GM19324 (cell line): ENCODE measurements at regions not wholly inside any gene's neighbourhood (a gene's known extent, or its start where the extent isn't known, plus 50 kb on each side); places are given as distances from the start of the nearest gene placed in this dataset.
"Not testable (repeated sequence)": the region's sequence is repeated elsewhere in the genome, so short reads cannot be mapped to it uniquely, and the experiment has no call there.

Experiments
- ATAC-seq: cut with Tn5 transposase; IDR thresholded peaks from one replicate; pipeline ENCODE4 v1.9.1; 2021; ENCODE audit warnings: mild to moderate bottlenecking, moderate library complexity; ENCODE audit not compliant: unreplicated experiment, low FRiP score

GRCh38 chr1:95509989-95510388 is 276.0 kb downstream of the RWDD3 start:
- ATAC-seq = no peak

DNA sequence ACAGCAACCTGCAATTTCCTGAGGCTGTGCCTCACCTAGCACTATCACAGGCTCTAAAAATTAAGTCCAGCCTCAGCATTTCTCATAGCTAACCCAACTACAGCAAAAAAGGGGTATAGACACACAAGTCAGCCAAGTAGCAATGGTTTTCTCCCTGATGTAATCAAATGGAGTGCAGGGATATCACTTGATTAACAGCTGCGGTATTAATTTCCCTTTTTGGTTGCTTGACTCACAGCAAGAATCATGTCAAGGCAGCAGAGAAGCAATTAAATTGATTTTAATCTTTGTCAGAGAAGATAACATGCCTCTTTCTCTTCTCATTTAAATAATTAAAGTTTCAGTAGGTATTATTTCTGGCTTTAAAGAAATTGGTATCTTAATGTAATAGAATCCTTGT is 278.9 kb downstream of the RWDD3 start:
- ATAC-seq = no peak

DNA sequence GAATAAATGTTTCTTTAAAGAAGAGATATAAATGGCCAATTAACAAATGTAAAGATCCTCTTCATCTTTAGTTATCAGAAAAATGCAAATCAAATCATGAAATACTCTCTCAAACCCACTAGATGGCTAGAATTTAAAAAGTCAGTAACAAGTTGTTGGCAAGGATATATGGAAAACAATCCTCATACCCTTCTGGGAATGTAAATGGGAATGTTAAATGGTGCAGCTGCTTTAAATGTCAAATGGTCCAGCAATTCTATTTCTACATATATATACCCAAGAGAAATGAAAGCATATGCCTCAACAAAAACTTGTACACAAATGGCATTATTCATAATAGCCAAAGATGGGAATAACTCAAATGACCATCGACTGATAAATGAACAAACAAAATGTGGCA is 283.5 kb downstream of the RWDD3 start:
- no peak for ATAC-seq

DNA sequence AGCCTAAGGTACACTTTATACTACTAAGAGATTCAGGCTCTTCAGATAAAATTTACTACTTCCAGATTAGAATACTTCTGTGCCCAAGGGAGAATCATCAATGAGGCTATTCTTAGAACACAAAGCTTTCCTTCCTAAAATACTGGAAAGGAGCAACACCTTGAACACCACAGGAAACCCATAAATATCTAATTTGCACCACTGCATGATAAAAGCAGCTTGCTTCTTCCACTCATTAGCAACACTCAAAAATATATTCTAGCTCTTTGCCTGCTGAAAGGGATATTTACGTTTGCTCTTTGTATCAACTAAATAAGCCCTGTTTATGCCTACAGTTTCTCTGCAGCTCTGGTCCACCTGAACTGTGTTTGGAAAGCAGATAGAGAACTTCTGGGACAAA is 284.3 kb downstream of the RWDD3 start:
- ATAC-seq = no peak

DNA sequence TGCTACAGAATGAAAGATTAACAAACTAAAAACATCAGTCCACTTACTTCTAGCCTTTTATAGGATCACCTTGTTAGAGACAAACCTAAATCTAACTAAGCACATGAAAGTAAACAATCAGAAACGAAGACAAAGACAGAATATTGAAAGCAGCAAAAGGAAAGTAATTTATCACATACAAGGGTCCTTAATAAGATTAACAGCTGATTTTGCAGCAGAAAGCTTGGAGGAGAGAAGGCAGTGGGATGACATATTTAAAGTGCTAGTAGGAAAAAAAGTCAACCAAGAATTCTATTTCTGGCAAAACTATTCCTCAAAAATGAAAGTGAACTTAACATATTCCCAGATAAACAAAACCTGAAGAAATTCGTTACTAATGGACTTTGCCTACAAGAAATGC is 286.4 kb downstream of the RWDD3 start:
- ATAC-seq = no peak

GRCh38 chr1:95532335-95532734 is 298.3 kb downstream of the RWDD3 start:
- no peak for ATAC-seq

GRCh38 chr1:95534985-95535384 is 301.0 kb downstream of the RWDD3 start:
- no peak for ATAC-seq

- no peak for ATAC-seq
Observed at GRCh38 chr1:95535614-95536013, 301.6 kb downstream of the RWDD3 start.

DNA sequence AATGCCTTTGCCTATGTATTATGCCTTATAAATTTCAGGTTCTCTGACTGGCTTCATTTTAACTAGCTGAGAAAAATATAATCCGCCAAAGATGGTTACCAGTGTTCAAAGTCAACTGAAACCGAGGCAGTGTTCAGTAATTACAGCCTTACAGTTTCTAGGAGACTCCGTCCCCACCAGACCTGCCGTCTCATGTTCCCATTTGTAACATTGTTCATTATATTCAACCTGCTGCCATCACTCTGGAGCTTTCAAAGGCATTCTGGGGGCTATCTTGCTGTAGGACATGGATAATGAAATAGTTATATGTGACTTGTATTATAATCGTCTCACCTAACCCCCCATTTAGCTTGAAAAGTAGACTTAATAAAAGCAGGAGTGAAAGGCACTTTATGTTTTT is 302.5 kb downstream of the RWDD3 start:
- no peak for ATAC-seq

DNA sequence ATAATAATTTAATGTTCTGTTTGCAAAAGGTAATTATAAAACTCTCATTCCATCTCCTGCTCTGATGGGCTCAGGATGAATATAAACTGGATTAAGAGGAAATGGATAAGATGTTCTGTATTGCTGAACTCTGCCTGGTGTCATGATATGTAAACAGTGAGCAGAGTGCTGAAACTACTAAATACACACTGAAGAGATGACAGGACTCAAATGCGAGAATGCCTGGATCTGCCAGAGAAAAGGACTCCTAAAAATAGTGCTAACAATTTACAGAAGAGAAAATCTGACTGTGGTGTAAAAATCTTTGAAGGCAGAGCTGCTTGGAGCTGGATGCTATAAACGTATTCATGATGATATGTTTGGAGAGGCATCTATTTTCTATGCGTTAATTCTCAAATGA is 303.2 kb downstream of the RWDD3 start:
- no peak for ATAC-seq

GRCh38 chr1:95538242-95538641 is 304.2 kb downstream of the RWDD3 start:
- not testable (repeated sequence) for ATAC-seq

- no peak for ATAC-seq
Observed at GRCh38 chr1:95542936-95543335, 308.9 kb downstream of the RWDD3 start.

DNA sequence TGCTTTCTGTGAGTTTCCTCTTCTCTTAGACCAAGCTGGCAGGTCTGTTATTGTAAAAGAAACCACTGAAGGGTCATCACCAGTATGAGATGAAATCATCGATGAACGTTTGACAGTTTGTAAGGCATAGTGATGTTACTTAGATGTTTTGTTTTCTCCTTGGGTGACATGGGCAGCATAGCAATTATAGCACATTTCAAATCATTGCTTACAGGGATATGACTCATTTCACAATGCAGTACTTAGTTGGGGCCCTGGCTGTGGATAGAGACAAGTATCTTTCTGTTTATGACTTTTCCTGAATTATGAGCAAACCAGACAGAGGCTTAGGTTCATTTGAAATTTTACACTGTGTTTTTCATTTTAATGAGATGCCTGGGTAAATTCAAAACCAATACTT is 313.0 kb downstream of the RWDD3 start:
- ATAC-seq = no peak

GRCh38 chr1:95548211-95548610 is 314.2 kb downstream of the RWDD3 start:
- no peak for ATAC-seq

GRCh38 chr1:95551201-95551600 is 317.2 kb downstream of the RWDD3 start:
- ATAC-seq = no peak

- ATAC-seq = no peak
Observed at GRCh38 chr1:95553595-95553994, 319.6 kb downstream of the RWDD3 start.

GRCh38 chr1:95554408-95554807 is 320.4 kb downstream of the RWDD3 start:
- ATAC-seq = no peak

GRCh38 chr1:95558791-95559190 is 324.8 kb downstream of the RWDD3 start:
- ATAC-seq = no peak

DNA sequence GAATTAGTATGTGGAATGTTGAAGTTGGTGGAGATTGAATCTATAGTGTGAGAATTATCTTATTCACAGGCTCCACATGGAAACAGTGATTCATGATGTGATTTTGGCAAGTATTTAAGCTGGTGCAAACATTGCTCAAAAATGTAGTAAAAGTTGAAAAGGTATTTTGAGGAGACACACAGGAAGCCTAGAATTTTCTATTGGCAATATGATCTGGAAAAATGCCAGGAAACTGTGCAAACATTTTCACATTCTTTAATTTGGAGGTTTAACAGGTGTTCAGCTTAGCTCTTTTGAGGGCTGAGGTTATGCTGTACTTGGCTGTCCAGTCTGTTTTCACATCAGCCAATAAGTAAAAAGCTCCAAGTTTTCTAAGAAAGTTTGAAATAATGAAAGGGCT is 327.3 kb downstream of the RWDD3 start:
- ATAC-seq = no peak

DNA sequence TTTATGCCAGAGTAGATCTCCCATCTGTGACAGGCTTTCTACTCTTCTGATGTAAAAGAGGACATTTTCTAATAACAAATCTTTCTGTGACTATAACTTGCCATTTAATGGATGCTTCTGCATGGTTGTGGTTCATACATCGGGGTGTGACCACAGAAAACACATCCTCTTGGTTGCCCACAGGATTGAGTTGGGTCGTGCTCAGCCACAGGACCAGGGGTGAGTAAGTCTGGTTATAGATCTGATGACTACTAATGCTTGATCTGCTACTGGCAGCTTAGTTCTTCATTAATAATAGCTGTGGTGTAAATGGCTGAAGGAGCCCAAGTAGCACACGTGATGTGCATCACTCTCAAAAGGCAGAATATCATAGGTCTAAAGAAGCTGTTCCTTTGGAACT is 328.2 kb downstream of the RWDD3 start:
- no peak for ATAC-seq

DNA sequence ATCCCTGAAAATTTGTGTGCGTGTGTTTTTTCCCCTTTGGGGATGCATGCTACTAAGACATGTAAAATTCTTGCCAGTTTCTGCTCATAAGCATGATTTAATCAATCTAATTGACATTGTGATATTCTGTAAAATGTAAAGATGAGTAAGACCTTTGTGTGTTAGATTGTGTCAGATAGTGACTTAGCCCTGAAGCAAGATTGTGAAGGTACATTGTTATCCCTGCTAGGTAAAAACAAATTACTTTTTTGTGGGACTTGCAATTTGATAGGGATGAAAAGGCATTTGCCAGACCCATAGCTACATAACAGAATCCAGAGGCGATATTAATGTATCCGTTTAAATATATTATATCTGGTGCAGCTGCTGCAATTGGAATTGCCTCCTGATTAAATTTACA is 338.0 kb downstream of the RWDD3 start:
- no peak for ATAC-seq

DNA sequence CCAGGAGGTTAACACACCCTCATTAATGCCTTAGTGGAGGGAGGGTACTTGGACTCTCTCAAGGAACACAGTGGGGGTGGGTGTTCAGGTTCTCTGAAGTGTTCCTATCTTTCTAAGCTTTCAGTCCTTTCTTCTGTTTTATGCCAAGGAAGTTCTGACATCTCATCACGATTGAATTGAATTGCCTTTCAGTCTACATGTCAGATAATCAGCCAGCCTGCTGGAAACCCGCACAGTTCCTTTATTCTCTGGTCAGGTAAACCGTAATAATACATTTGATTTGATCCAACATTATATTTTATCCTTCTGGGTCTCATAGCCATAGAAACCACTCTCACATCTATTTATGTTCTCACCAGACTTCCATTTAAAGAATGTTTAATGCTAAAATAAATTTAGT is 339.0 kb downstream of the RWDD3 start:
- ATAC-seq = no peak

DNA sequence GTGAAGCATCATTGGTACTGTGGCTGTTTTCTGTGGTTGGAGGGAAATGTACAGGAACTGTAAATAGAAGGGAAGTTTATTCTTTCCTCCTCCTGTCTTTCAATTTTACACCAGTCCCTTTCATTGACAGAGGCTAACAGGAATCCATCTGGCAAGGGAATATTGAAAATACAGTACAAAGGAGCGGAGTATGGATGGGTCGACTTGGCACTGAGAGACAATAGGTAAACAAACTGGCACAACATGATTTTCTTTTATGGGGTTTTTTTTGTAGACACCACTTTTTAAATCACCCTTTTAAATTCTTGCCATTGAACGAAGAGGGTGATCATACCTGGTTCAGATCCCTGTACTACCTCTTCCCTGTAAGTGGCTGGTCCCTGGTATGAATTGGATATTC is 341.3 kb downstream of the RWDD3 start:
- ATAC-seq = no peak

- ATAC-seq = no peak
Observed at GRCh38 chr1:95578462-95578861, 344.5 kb downstream of the RWDD3 start.
